HPDE6-E6E7 (cell line): ENCODE measurements at regions not wholly inside any gene's neighbourhood (a gene's known extent, or its start where the extent isn't known, plus 50 kb on each side); places are given as distances from the start of the nearest gene placed in this dataset.

Experiments used
- DNase-seq: peaks from one replicate; pipeline ENCODE4 v3.0.0; 2011; ENCODE audit warnings: missing footprints; ENCODE audit errors: extremely low spot score

GRCh38 chr2:129780316-129781270, 198.9 kb upstream of the RAB6C start:
- DNase-seq: no peak

GRCh38 chr2:129781749-129782632, 197.5 kb upstream of the RAB6C start:
- no peak for DNase-seq

- no peak for DNase-seq
Measured at GRCh38 chr2:129782633-129782990, 196.9 kb upstream of the RAB6C start.

- no peak for DNase-seq
Measured at GRCh38 chr2:129784486-129784885, 195.0 kb upstream of the RAB6C start.

GRCh38 chr2:129791712-129792111, 187.8 kb upstream of the RAB6C start:
- no peak for DNase-seq

GRCh38 chr2:129793431-129793902, 186.0 kb upstream of the RAB6C start:
- no peak for DNase-seq

- no peak for DNase-seq
Measured at GRCh38 chr2:129794116-129794515, 185.3 kb upstream of the RAB6C start.

- DNase-seq: no peak
Measured at GRCh38 chr2:129794540-129794939, 184.9 kb upstream of the RAB6C start.

GRCh38 chr2:129796225-129796624, 183.2 kb upstream of the RAB6C start:
- DNase-seq: no peak

GRCh38 chr2:129796801-129797488, 182.5 kb upstream of the RAB6C start:
- DNase-seq: no peak

GRCh38 chr2:129797489-129798300, 181.8 kb upstream of the RAB6C start:
- no peak for DNase-seq

- no peak for DNase-seq
Measured at GRCh38 chr2:129798301-129798581, 181.2 kb upstream of the RAB6C start.

- no peak for DNase-seq
Measured at GRCh38 chr2:129798626-129799025, 180.8 kb upstream of the RAB6C start.

GRCh38 chr2:129799036-129799958, 180.2 kb upstream of the RAB6C start:
- DNase-seq: no peak

GRCh38 chr2:129800285-129800684, 179.2 kb upstream of the RAB6C start:
- no peak for DNase-seq

- DNase-seq: no peak
Measured at GRCh38 chr2:129800686-129801085, 178.8 kb upstream of the RAB6C start.

- DNase-seq: no peak
Measured at GRCh38 chr2:129801575-129801974, 177.9 kb upstream of the RAB6C start.

GRCh38 chr2:129802290-129802689, 177.2 kb upstream of the RAB6C start:
- DNase-seq: no peak

- no peak for DNase-seq
Measured at GRCh38 chr2:129803032-129803431, 176.4 kb upstream of the RAB6C start.

- no peak for DNase-seq
Measured at GRCh38 chr2:129803871-129804270, 175.6 kb upstream of the RAB6C start.
